ENCODE measurements at regions not wholly inside any gene's neighbourhood (a gene's known extent, or its start where the extent isn't known, plus 50 kb on each side); places are given as distances from the start of the nearest gene placed in this dataset.
"Not testable (repeated sequence)": the region's sequence is repeated elsewhere in the genome, so short reads cannot be mapped to it uniquely, and the experiment has no call there.

GRCh38 chr13:111590796-111591195, 270.4 kb downstream of the TEX29 start:
- no peak for DNase-seq (ENCODE audit: low read depth)

- not testable (repeated sequence) for DNase-seq (ENCODE audit: low read depth)
Observed at GRCh38 chr13:111593490-111593889, 273.0 kb downstream of the TEX29 start.

- DNase-seq (ENCODE audit: low read depth), result no peak
Observed at GRCh38 chr13:111594606-111595005, 274.2 kb downstream of the TEX29 start.

- no peak for DNase-seq (ENCODE audit: low read depth)
Observed at GRCh38 chr13:111595276-111595675, 274.8 kb downstream of the TEX29 start.

- no peak for DNase-seq (ENCODE audit: low read depth)
Observed at GRCh38 chr13:111595791-111596190, 275.3 kb downstream of the TEX29 start.

- DNase-seq (ENCODE audit: low read depth), result no peak
Observed at GRCh38 chr13:111597191-111597611, 276.8 kb downstream of the TEX29 start.

- DNase-seq (ENCODE audit: low read depth), result no peak
Observed at GRCh38 chr13:111597618-111598017, 277.2 kb downstream of the TEX29 start.

- DNase-seq (ENCODE audit: low read depth), result no peak
Observed at GRCh38 chr13:111598747-111599146, 278.3 kb downstream of the TEX29 start.

- DNase-seq (ENCODE audit: low read depth), result no peak
Observed at GRCh38 chr13:111599791-111600190, 279.3 kb downstream of the TEX29 start.

- no peak for DNase-seq (ENCODE audit: low read depth)
Observed at GRCh38 chr13:111602874-111603273, 282.4 kb downstream of the TEX29 start.

- DNase-seq (ENCODE audit: low read depth), result no peak
Observed at GRCh38 chr13:111604097-111604496, 283.7 kb downstream of the TEX29 start.

GRCh38 chr13:111608556-111608955, 288.1 kb downstream of the TEX29 start:
- DNase-seq (ENCODE audit: low read depth), result no peak

- no peak for DNase-seq (ENCODE audit: low read depth)
Observed at GRCh38 chr13:111609631-111610030, 289.2 kb downstream of the TEX29 start.

- DNase-seq (ENCODE audit: low read depth), result no peak
Observed at GRCh38 chr13:111610081-111610480, 289.6 kb downstream of the TEX29 start.

- DNase-seq (ENCODE audit: low read depth), result no peak
Observed at GRCh38 chr13:111610879-111611278, 290.4 kb downstream of the TEX29 start.

GRCh38 chr13:111611651-111612050, 291.2 kb downstream of the TEX29 start:
- no peak for DNase-seq (ENCODE audit: low read depth)

GRCh38 chr13:111612886-111613285, 292.4 kb downstream of the TEX29 start:
- no peak for DNase-seq (ENCODE audit: low read depth)

- DNase-seq (ENCODE audit: low read depth), result no peak
Observed at GRCh38 chr13:111614009-111614408, 293.6 kb downstream of the TEX29 start.

GRCh38 chr13:111614613-111615012, 294.2 kb downstream of the TEX29 start:
- DNase-seq (ENCODE audit: low read depth), result no peak

- no peak for DNase-seq (ENCODE audit: low read depth)
Observed at GRCh38 chr13:111616203-111616602, 295.8 kb downstream of the TEX29 start.

- no peak for DNase-seq (ENCODE audit: low read depth)
Observed at GRCh38 chr13:111620166-111620565, 299.7 kb downstream of the TEX29 start.

GRCh38 chr13:111620586-111620985, 300.1 kb downstream of the TEX29 start:
- no peak for DNase-seq (ENCODE audit: low read depth)

- DNase-seq (ENCODE audit: low read depth), result no peak
Observed at GRCh38 chr13:111621164-111621563, 300.7 kb downstream of the TEX29 start.

- no peak for DNase-seq (ENCODE audit: low read depth)
Observed at GRCh38 chr13:111622051-111622531, 301.6 kb downstream of the TEX29 start.

- no peak for DNase-seq (ENCODE audit: low read depth)
Observed at GRCh38 chr13:111623208-111623607, 302.8 kb downstream of the TEX29 start.
